ENCODE measurements at regions not wholly inside any gene's neighbourhood (a gene's known extent, or its start where the extent isn't known, plus 50 kb on each side); places are given as distances from the start of the nearest gene placed in this dataset.

DNA sequence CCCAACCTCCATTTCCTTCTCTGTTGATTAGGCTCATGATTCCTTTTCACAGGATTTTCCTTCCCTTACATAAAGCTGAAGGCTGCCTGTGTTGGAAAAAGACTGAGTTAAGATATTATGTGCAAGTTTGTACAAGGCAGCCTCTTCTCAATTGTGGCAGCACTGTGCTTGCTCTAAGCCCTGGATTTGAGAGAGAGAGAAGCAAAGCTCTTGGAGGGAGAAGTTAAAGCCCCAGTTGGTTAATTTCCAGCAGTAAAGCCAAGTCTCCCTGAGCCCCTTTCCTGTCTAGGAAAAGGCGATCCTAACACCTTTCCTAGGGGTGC lies 128.3 kb upstream of the SESN3 start:
- H3K4me1 ChIP-seq = no peaks in the 10 kb centered on the region
- in situ Hi-C loops (cut with MboI; ENCODE audit: low sequenced_read_pairs) = no loop called here
- H3K27me3 ChIP-seq (ENCODE audit: low read depth) = no peaks in the 10 kb centered on the region
- no peak overlapping the region for H3K4me3 ChIP-seq
- no peak for DNase-seq (ENCODE audit: low spot score in 2 of 2)
- no peaks in the 10 kb centered on the region for H3K36me3 ChIP-seq (replicated peaks)
- no peaks in the 10 kb centered on the region for H3K9me3 ChIP-seq

DNA sequence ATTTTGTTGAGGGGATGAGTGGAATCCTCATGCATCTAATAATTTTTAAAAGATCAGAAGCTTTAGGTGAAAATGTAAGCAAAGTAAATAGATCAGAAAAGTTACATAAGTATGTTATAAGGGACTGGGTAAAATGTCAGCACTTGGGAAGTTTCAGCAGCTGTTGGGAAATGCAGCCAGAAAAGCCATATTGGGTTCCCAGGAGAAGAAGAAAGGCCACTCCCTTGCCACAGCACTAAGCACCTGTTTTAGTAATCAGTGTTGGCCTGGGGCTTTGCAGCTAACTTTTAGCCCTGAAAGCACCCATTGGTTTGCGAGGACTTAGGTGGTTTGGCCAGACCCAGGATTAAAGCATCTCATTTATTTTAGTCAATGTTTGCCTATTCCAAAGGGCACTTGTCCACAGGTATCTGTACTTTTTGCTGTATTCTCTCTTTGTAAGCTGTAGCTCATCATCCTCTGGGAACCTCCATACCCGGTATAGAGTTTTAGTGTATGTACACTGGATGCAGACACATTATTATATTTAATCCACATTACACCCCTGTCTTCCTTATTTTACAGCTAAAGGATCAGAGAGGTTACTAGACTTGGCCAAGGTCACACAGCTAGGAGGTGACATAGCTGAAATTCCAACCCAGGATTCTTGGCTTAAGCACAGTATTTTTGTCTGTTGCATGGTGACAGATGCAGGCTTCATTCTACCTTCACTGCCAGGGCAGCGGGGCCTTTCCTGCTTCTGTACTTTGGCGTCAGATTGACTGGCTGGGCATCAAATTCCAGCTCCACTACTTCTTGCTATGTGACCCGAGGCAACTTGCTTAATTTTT lies 127.7 kb upstream of the SESN3 start:
- Histone ChIP-seq H3K27me3 (ENCODE audit: low read depth) (no peaks in the 10 kb centered on the region), H3K36me3 (replicated peaks) (no peaks in the 10 kb centered on the region), H3K4me1 (no peaks in the 10 kb centered on the region), H3K9me3 (no peaks in the 10 kb centered on the region), H3K4me3 (no peak overlapping the region)
- no peak for DNase-seq (ENCODE audit: low spot score in 2 of 2)
- in situ Hi-C loops (cut with MboI; ENCODE audit: low sequenced_read_pairs) = no loop called here

- H3K27me3 ChIP-seq (ENCODE audit: low read depth) = no peaks in the 10 kb centered on the region
Observed at GRCh38 chr11:95354304-95354703, 123.3 kb upstream of the SESN3 start.

DNA sequence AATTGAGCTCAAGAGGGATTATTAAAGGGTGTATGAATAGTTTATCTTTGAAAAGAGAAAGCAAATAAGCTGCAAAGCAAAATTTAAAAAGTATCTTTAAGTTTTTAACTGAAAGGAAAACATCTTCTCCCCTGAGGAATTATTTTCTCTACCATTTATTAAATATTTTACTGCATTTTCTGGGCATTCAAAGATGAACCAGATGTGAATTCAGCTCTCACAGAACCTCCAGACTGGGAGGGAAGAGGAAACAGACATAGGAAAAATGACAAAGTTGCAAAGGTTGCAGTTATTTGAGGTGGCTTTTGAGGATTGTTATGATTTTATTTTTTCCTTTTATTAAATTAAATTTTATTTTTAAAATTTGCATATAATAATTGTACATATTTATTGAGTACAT lies 122.7 kb upstream of the SESN3 start:
- Histone ChIP-seq H3K4me3 (no peak overlapping the region), H3K27me3 (ENCODE audit: low read depth) (no peaks in the 10 kb centered on the region), H3K36me3 (replicated peaks) (no peaks in the 10 kb centered on the region), H3K9me3 (no peaks in the 10 kb centered on the region), H3K4me1 (no peaks in the 10 kb centered on the region)
- no peak for DNase-seq (ENCODE audit: low spot score in 2 of 2)
- in situ Hi-C loops (cut with MboI; ENCODE audit: low sequenced_read_pairs) = no loop called here

More at GRCh38 chr11:95354304-95354703, 123.3 kb upstream of the SESN3 start:
- no peaks in the 10 kb centered on the region for H3K36me3 ChIP-seq (replicated peaks)
- DNase-seq (ENCODE audit: low spot score in 2 of 2) = no peak
- no peaks in the 10 kb centered on the region for H3K9me3 ChIP-seq
- in situ Hi-C loops (cut with MboI; ENCODE audit: low sequenced_read_pairs) = no loop called here
- H3K4me3 ChIP-seq = no peak overlapping the region
- H3K4me1 ChIP-seq = no peaks in the 10 kb centered on the region

- no peaks in the 10 kb centered on the region for H3K27me3 ChIP-seq (ENCODE audit: low read depth)
- no peak overlapping the region for H3K4me3 ChIP-seq
- in situ Hi-C loops (cut with MboI; ENCODE audit: low sequenced_read_pairs) = no loop called here
- H3K9me3 ChIP-seq = no peaks in the 10 kb centered on the region
- H3K36me3 ChIP-seq (replicated peaks) = no peaks in the 10 kb centered on the region
- peaks cover 3% of the 10 kb centered on the region; the same call in 1 of the 2 replicates for H3K4me1 ChIP-seq
- no peak for DNase-seq (ENCODE audit: low spot score in 2 of 2)
Observed at GRCh38 chr11:95352733-95353346, 121.8 kb upstream of the SESN3 start.

GRCh38 chr11:95349345-95349942 lies 118.4 kb upstream of the SESN3 start:
- DNase-seq (ENCODE audit: low spot score in 2 of 2) = no peak
- in situ Hi-C loops (cut with MboI; ENCODE audit: low sequenced_read_pairs) = no loop called here
- no peaks in the 10 kb centered on the region for H3K27me3 ChIP-seq (ENCODE audit: low read depth)
- H3K36me3 ChIP-seq (replicated peaks) = no peaks in the 10 kb centered on the region
- no peak overlapping the region for H3K4me3 ChIP-seq
- H3K9me3 ChIP-seq = no peaks in the 10 kb centered on the region; the same call in 1 of the 2 replicates
- peaks cover 3% of the 10 kb centered on the region; the same call in 1 of the 2 replicates for H3K4me1 ChIP-seq

DNA sequence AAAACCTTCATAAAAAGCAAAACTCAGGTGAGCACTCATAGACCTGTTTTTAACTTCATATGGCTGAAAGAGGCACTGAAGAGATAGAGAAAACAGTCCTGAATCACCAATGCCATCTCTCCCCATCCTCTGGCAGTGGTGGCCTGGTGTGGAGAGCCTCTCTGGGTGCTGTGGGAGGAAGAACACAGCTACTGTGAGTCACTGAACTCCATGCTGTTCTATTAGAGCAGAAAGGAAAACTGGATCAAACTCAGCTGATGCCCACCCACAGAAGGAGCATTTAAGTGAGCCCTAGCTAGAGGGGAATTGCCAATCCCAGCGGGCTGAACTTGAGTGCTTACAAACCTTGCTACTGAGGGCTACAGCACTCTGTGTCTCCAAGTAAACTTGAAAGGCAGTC lies 115.3 kb upstream of the SESN3 start:
- H3K27me3 ChIP-seq (ENCODE audit: low read depth) = no peaks in the 10 kb centered on the region
- in situ Hi-C loops (cut with MboI; ENCODE audit: low sequenced_read_pairs) = no loop called here
- no peaks in the 10 kb centered on the region for H3K36me3 ChIP-seq (replicated peaks)
- H3K9me3 ChIP-seq = no peaks in the 10 kb centered on the region; the same call in 1 of the 2 replicates
- DNase-seq (ENCODE audit: low spot score in 2 of 2) = no peak
- H3K4me1 ChIP-seq = peaks cover 3% of the 10 kb centered on the region; the same call in 1 of the 2 replicates
- H3K4me3 ChIP-seq = no peak overlapping the region

GRCh38 chr11:95345651-95346050 lies 114.6 kb upstream of the SESN3 start:
- Histone ChIP-seq H3K27me3 (ENCODE audit: low read depth) (no peaks in the 10 kb centered on the region), H3K4me3 (no peak overlapping the region), H3K36me3 (replicated peaks) (no peaks in the 10 kb centered on the region), H3K9me3 (no peaks in the 10 kb centered on the region; the same call in 1 of the 2 replicates), H3K4me1 (peaks cover 3% of the 10 kb centered on the region; the same call in 1 of the 2 replicates)
- in situ Hi-C loops (cut with MboI; ENCODE audit: low sequenced_read_pairs) = no loop called here
- DNase-seq (ENCODE audit: low spot score in 2 of 2) = no peak

DNA sequence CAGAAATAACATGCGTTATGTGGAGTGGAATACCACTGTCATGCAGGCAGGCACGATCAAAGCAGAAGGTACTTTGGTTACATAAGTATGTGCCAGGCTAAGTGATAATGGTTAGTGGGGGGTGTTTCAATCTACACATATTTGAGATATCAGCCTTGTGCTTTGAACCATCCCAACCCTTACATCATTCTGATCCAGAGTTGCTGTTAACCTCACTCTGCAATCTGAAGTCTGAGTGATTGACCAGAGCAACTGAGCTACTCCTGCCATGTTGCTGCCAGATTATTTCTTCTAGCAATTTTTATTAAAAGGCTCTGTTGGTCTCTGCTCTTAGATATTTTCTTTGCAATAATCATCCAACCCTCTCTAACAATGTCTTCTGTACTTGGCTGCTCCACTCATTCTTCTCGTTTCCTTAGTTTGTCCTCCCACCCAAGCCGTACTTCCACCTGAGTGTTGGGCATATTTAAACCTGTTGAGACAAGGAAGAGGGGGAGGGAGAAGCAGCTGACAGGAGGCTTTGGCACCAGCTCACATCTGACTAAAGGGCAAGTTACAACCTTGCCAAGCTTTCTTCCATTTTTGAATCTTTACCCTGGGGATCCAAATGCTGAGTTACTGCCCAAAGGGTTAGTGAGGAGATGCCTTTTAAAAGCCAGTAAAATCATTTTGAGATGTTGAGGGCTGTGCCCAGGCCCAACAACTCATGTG lies 114.1 kb upstream of the SESN3 start:
- no peaks in the 10 kb centered on the region for H3K27me3 ChIP-seq (ENCODE audit: low read depth)

GRCh38 chr11:95341221-95341620 lies 110.2 kb upstream of the SESN3 start:
- H3K4me3 ChIP-seq = no peak overlapping the region
- H3K27me3 ChIP-seq (ENCODE audit: low read depth) = no peaks in the 10 kb centered on the region
- no peaks in the 10 kb centered on the region; the same call in 1 of the 2 replicates for H3K9me3 ChIP-seq
- in situ Hi-C loops (cut with MboI; ENCODE audit: low sequenced_read_pairs) = no loop called here
- H3K36me3 ChIP-seq (replicated peaks) = no peaks in the 10 kb centered on the region
- H3K4me1 ChIP-seq = peaks cover 38% of the 10 kb centered on the region
- no peak for DNase-seq (ENCODE audit: low spot score in 2 of 2)

More for the DNA sequence above, 114.1 kb upstream of the SESN3 start:
- Histone ChIP-seq H3K9me3 (no peaks in the 10 kb centered on the region; the same call in 1 of the 2 replicates), H3K4me1 (peaks cover 3% of the 10 kb centered on the region), H3K4me3 (no peak overlapping the region), H3K36me3 (replicated peaks) (no peaks in the 10 kb centered on the region)
- in situ Hi-C loops (cut with MboI; ENCODE audit: low sequenced_read_pairs) = no loop called here
- no peak for DNase-seq (ENCODE audit: low spot score in 2 of 2)

- no peaks in the 10 kb centered on the region for H3K9me3 ChIP-seq
- no peaks in the 10 kb centered on the region for H3K27me3 ChIP-seq (ENCODE audit: low read depth)
- DNase-seq (ENCODE audit: low spot score in 2 of 2) = no peak
- in situ Hi-C loops (cut with MboI; ENCODE audit: low sequenced_read_pairs) = no loop called here
- no peaks in the 10 kb centered on the region for H3K36me3 ChIP-seq (replicated peaks)
- H3K4me3 ChIP-seq = no peak overlapping the region
- peaks cover 41% of the 10 kb centered on the region for H3K4me1 ChIP-seq
Observed at GRCh38 chr11:95339086-95339901, 108.3 kb upstream of the SESN3 start.

- no peak overlapping the region for H3K4me3 ChIP-seq
- H3K27me3 ChIP-seq (ENCODE audit: low read depth) = no peaks in the 10 kb centered on the region
- no peaks in the 10 kb centered on the region for H3K9me3 ChIP-seq
- peaks cover 41% of the 10 kb centered on the region for H3K4me1 ChIP-seq
- peak; percentile 83 to 96 for DNase-seq (ENCODE audit: low spot score in 2 of 2)
- in situ Hi-C loops (cut with MboI; ENCODE audit: low sequenced_read_pairs) = no loop called here
- no peaks in the 10 kb centered on the region for H3K36me3 ChIP-seq (replicated peaks)
Observed at GRCh38 chr11:95338430-95338991, 107.5 kb upstream of the SESN3 start.

GRCh38 chr11:95337972-95338429 lies 107.0 kb upstream of the SESN3 start:
- Histone ChIP-seq H3K36me3 (replicated peaks) (no peaks in the 10 kb centered on the region), H3K27me3 (ENCODE audit: low read depth) (no peaks in the 10 kb centered on the region), H3K4me1 (peaks cover 41% of the 10 kb centered on the region), H3K4me3 (no peak overlapping the region), H3K9me3 (no peaks in the 10 kb centered on the region)
- in situ Hi-C loops (cut with MboI; ENCODE audit: low sequenced_read_pairs) = no loop called here
- no peak for DNase-seq (ENCODE audit: low spot score in 2 of 2)

All from HAP-1 (cell line).